ENCODE measurements at regions not wholly inside any gene's neighbourhood (a gene's known extent, or its start where the extent isn't known, plus 50 kb on each side); places are given as distances from the start of the nearest gene placed in this dataset.
A peak's percentile ranks its signal among the peaks of the same experiment; 100 is the strongest.

GRCh38 chr11:70660059-70660888 is 261.9 kb downstream of the CTTN start:
- no peak for DNase-seq

- DNase-seq: no peak
These were observed 262.5 kb downstream of the CTTN start for GRCh38 chr11:70660889-70661197.

GRCh38 chr11:70661761-70662501 is 263.6 kb downstream of the CTTN start:
- DNase-seq: peak; percentile 46

DNA sequence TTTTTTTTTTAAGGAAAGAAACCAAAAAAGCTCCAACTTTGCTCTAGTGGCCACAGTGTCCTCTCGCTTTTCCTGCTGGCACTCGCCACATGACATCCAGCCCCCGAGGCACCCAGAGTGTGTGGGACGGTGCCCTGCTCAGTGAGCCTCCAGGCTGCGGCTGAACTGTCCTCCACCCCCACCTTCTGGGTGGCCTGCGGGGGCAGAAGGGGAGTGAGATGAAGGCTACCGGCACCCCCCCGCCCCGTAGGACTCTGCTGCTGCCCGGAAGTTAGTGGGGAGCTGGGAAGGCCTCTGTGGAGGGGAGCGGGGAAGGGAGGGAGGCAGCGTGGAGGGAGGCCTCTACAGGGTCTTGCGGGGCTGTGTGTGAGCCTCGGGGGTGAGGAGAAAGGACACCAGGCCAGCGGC is 264.4 kb downstream of the CTTN start:
- DNase-seq: no peak

DNA sequence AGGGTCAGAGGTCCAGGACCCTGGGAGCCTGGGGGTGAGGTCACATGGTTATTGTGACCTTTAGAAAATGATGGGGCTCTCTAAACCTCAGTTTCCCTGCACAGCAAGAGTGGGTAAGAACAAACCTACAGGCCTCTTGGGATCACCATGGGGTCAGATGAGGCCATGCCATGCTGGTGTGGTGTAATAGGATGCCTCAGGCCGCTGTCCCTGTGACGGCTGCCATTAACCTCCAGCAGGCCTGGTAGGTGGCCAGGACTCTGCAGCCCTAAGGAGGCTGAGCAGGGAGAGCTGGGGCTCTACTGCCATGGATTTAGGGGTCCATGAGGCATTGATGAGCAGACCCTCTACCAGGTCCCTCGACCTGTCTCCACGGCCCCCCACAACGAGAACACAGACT is 265.5 kb downstream of the CTTN start:
- no peak for DNase-seq

GRCh38 chr11:70666311-70666710 is 268.0 kb downstream of the CTTN start:
- no peak for DNase-seq

DNA sequence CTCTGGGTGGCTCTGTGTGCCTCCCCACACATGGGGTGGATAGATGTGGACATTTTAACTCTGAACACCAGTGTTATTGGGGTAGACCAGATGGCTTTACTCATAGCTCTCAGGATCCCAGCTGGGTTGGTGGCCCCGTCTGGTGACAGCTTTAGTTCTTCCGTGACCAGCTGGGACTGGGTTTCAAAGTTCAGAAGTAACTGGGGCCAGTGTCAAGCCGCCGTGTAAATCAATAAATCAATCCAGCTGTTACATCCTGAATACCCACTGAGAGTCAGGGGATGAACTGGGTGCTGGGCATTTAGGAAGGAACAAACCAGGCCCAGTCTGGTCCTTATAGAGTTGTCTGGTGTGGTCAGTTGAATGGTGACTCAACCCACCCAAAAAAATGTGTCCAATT is 269.4 kb downstream of the CTTN start:
- DNase-seq: no peak

DNA sequence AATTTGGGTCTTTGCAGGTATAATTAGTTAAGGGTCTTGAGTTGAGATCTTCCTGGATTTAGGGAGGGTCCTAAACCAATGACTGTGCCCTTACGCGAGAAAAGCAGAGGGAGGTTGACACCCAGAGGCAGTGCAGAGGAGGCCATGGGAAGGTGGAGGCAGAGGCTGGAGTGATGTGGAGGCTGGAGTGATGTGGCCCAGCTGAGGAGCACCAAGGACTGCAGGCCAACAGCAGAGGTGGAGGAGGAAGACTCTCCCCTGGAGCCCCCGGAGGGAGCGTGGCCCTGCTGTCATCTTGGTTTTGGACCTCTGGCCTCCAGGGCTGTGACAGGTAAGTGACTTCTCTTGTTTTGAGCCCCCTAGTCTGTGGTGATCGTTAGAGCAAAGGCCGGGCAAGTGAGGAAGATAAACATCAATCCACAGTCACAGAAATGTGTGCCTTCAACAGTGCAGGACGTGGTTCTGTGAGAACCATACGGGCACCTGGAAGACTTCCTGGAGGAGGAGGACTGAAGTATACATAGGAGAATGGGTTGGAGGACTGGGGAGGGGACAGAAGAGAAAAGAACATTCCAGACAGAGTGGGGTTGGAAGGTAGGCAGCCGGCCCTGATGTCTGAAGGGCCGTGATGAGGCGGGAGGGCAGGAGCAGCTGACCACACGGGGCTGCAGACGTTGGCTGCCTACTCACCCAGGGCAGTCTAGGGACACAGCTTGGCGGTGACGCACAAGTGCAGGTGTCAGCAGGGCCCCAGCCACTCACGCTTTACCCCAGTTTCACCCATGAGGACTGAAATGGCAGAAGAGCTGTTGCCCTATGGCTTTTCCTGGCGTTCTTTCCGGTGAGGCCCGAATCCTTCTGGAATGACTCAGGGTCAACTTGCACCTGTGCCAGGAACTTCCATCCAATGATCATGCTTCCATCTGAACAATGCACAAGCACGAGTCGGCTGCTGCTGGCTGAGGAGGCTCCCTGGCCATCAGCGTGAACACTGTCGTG is 270.2 kb downstream of the CTTN start:
- no peak for DNase-seq

DNA sequence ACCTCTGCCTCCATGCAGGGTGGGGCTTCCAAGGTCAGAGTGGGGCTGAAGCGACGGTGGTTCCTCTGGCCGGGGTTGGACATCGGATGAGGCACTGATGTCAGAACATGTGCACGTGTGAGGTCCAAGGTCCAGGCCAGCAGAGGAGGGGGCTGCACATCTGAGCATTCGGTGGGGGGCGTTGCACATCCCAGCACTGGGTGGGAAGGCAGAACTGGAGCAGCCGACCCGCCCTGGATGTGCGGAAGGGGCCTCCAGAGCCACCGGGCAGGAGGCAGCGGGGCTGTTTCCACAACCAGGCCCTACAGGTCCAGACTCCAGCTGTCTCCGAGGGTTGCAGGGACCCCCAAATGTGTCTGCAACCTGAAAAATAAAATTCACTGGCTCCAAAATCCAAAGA is 271.0 kb downstream of the CTTN start:
- DNase-seq: no peak

GRCh38 chr11:70669871-70670675 is 271.7 kb downstream of the CTTN start:
- no peak for DNase-seq

- DNase-seq: no peak
These were observed 272.3 kb downstream of the CTTN start for GRCh38 chr11:70670676-70671034.

- no peak for DNase-seq
These were observed 272.8 kb downstream of the CTTN start for GRCh38 chr11:70671083-70671482.

GRCh38 chr11:70671611-70672010 is 273.3 kb downstream of the CTTN start:
- no peak for DNase-seq

- no peak for DNase-seq
These were observed 274.8 kb downstream of the CTTN start for GRCh38 chr11:70672991-70673653.

DNA sequence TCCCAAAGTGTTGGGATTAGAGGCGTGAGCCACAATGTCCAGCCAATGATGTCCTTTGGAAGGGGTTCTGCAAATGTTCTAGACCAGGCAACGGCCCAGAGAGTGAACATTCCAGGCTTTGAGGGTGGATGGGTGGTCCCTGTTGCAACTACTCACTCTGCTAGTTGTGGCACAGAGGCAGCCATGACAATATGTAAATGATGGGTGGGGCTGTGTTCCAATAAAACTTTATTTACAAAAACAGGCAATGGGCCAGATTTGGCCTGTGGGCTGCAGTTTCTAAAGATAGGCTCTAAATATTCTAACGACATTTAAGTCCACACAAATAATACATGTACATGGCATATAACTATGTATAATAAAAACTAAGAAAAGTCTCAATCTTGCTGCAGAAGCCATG is 276.3 kb downstream of the CTTN start:
- no peak for DNase-seq

DNA sequence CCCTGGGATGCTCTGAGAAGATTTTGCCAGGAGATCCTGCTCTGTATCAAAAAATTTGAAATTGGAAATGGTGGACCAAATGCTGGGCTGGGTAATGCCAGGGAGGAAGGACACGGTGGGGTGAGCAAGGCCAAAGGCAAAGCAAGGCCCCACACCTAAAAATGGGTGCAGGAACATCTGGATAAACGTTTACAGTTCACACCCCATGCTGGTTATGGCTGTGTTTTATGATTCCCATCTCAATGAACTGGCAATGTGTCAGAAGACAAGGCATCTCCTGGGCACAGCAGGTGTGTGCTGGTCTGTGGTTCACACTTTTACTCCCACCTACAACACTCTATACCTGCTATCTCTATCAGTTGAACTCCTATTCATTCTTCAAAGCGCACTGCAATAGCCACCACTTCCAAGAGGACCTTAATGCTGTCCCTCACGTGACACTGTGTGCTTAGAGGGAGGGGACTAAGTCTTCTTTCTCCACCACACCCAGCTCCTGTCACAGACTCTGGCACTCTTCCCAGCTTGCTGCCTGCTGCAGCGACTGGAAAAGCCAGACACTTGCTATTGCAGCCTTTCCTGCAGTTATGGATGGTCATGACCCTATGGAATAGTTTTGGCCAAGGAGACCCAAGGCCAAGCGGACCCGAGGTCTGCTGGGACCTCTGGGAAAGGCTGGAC is 277.5 kb downstream of the CTTN start:
- DNase-seq: peak; percentile 6

GRCh38 chr11:70677232-70677916 is 279.0 kb downstream of the CTTN start:
- no peak for DNase-seq

DNA sequence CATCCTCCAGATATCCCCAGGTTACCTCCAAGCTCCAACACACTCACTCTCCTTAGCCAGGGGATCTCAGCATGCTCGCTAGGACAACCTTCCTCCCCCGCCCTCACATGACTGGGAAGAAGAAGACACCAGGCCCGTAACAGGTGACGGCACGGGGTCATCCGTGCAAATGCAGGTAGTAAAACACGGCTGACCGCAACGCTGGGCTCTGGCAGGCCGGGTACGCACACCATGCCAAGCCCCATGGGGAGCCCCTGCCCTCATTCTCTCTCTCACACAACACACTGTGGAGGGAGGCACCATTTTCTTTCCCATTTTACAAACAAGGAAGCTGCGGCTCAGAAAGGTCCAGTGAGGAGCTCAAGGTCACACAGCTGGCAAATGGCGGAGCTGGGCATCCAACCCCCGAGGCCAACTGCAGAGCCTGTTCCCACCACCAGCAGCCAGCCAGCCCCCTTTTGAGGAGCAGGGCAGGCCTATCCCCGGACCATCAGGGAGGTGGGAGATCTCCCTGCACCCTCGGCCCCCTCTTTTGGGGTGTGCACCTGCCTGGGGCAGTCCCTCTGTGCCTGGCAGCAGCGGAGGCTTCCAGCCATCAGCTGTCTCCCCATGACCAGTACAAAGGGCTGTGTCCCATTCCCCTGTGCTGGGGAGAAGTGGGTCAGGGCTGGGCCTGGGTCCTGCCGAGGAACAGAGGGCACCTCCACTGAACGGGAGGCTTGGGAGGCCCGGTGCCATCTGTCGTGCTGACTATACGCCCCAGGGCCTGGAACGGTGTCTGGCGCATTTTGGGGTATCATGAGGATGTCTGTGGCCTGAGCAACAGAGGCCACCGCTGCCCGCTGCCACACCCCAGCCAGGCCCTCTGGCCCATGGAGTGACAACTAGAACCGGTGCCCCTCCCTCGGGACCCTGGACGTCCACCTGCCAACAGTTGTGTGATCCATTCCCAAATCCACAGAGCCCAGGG is 280.9 kb downstream of the CTTN start:
- DNase-seq: no peak

DNA sequence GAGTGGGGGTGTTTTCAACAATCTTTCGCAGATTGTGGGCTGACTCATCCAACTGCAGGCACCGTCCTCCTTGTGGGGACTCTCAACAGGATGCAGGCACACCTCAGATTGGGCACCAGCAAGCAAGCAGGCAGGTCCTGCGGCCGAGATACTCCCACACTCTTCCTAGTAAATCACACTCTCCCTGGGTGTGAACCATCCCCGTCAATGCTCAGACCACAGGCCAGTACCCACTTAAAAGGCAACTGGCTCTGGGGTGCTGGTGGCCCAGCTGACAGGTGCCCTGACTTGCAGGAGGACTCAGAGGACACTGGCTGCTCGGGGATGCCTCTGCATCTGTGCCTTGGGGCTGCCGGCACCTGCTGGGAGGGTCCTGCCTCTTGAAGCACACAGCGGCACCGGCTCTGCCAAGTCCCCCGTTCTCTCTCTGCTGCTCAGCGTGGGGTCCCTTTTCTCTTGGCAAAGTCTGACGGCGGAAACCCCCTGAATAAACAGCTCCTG is 282.5 kb downstream of the CTTN start:
- DNase-seq: no peak

All from fibroblast of skin of back (primary cell).